ENCODE measurements at regions not wholly inside any gene's neighbourhood (a gene's known extent, or its start where the extent isn't known, plus 50 kb on each side); places are given as distances from the start of the nearest gene placed in this dataset.

DNA sequence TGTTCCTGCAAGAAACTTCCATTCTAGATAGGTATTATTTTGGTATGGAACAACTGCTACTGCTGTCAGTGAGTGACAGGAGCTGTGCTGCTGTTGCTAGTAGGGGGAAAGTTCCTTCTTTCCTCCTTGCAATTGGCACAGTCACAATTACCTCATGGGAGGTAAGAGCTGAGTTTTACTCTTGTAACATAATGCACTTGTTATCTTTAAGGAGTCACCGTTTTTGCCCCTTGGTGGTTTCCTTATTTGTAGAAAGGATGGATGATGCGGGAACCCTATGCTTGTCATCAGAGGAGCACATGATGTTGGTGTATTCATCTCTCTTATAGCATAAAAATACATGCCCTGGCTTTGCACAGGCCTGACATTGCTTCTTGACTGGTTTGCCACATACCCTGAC is 234.7 kb upstream of the NPY start:
- FAIRE-seq (no peak), DNase-seq (ENCODE audit: low read depth, low spot score) (no peak)
- Histone ChIP-seq H3K4me3 (replicated peaks in 1 of 3; ENCODE audit: insufficient read depth in 1 of 3, low read depth in 1 of 3, low read length in 3 of 3) (no peak overlapping the region), H2AFZ (ENCODE audit: low read depth, low read length) (no peak overlapping the region), H3K4me1 (ENCODE audit: control insufficient read depth, extremely low read depth, insufficient read depth, low read length) (no peaks in the 10 kb centered on the region), H3K27me3 (ENCODE audit: control insufficient read depth in 2 of 2, insufficient read depth in 2 of 2, low read length in 2 of 2) (no peaks in the 10 kb centered on the region), H3K27ac (ENCODE audit: insufficient read depth, low read depth, low read length) (no peak overlapping the region), H4K20me1 (replicated peaks; ENCODE audit: control insufficient read depth, extremely low read depth, insufficient read depth, low read length) (no peaks in the 10 kb centered on the region), H3K9me3 (replicated peaks; ENCODE audit: control insufficient read depth, insufficient read depth, low read length) (peaks cover 1% of the 10 kb centered on the region), H3K79me2 (ENCODE audit: control insufficient read depth, insufficient read depth, low read length) (no peaks in the 10 kb centered on the region), H3K36me3 (ENCODE audit: control insufficient read depth in 2 of 2, extremely low read depth in 1 of 2, insufficient read depth in 2 of 2, low read length in 2 of 2) (no peaks in the 10 kb centered on the region), H3K9me1 (replicated peaks; ENCODE audit: control insufficient read depth, extremely low read depth, insufficient read depth, low read length) (no peaks in the 10 kb centered on the region), H3K9ac (replicated peaks; ENCODE audit: extremely low read depth, insufficient read depth, low read length) (no peak overlapping the region), H3K4me2 (ENCODE audit: insufficient read depth, low read length) (no peak overlapping the region)
- BruUV-seq (replicated peaks), result no TSS peak
- intact Hi-C loops (cut with micrococcal nuclease), result no loop called here
- ChIA-PET CTCF (no interaction called here), POLR2A (no interaction called here)
- dilution Hi-C loops (cut with MboI; ENCODE audit: extremely low pct_ligation_motif_present, low sequenced_read_pairs), result no loop called here
- TF ChIP-seq GATA2 (IDR thresholded peaks at IDR 0.05; ENCODE audit: insufficient read depth, insufficient read length, low read depth, low read length) (no peak), JUN (IDR thresholded peaks at IDR 0.05; ENCODE audit: borderline replicate concordance, insufficient read depth, insufficient read length, low read depth) (no peak)
- TF ChIP-seq, protein P1, sequence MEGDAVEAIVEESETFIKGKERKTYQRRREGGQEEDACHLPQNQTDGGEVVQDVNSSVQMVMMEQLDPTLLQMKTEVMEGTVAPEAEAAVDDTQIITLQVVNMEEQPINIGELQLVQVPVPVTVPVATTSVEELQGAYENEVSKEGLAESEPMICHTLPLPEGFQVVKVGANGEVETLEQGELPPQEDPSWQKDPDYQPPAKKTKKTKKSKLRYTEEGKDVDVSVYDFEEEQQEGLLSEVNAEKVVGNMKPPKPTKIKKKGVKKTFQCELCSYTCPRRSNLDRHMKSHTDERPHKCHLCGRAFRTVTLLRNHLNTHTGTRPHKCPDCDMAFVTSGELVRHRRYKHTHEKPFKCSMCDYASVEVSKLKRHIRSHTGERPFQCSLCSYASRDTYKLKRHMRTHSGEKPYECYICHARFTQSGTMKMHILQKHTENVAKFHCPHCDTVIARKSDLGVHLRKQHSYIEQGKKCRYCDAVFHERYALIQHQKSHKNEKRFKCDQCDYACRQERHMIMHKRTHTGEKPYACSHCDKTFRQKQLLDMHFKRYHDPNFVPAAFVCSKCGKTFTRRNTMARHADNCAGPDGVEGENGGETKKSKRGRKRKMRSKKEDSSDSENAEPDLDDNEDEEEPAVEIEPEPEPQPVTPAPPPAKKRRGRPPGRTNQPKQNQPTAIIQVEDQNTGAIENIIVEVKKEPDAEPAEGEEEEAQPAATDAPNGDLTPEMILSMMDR (IDR thresholded peaks at IDR 0.05; ENCODE audit: extremely low read depth in 1 of 2, insufficient read depth in 1 of 2, low read depth in 1 of 2, low read length in 2 of 2), result no peak

DNA sequence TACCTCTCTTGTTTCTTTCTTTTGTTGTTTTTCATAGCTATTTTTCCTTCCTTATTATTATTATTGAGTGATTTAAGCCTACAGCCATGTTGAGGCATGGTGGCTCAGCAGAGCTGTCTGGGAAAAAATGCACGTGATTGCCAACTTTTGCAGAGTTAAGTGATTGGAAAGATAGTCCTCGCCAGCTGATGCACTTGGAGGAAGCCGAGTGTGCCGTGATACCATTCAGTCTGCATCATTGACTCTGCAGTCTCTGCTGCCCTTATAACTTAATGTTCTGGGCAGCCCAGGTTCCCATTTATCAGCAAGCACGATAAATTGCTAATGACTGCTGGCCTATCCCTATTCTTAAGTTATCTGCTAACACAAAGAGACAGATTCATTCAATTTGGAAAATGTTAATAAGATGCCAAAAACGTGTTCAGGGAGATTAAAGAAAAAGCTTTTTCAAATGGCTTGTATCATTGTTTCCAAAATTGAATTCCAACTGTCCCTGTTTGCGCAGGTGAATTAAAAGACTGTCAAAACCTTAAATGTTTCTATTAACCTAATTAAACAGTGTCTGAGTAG is 232.9 kb upstream of the NPY start:
- CTCF ChIA-PET, result no interaction called here

More for the DNA sequence above, 232.9 kb upstream of the NPY start:
- no peak overlapping the region for H2AFZ ChIP-seq (ENCODE audit: low read depth, low read length)
- H3K79me2 ChIP-seq (ENCODE audit: control insufficient read depth, insufficient read depth, low read length), result no peaks in the 10 kb centered on the region
- H4K20me1 ChIP-seq (replicated peaks; ENCODE audit: control insufficient read depth, extremely low read depth, insufficient read depth, low read length), result no peaks in the 10 kb centered on the region
- FAIRE-seq, result no peak
- POLR2A ChIA-PET, result no interaction called here
- no peaks in the 10 kb centered on the region for H3K27me3 ChIP-seq (ENCODE audit: control insufficient read depth in 2 of 2, insufficient read depth in 2 of 2, low read length in 2 of 2)
- BruUV-seq (replicated peaks), result no TSS peak
- no peak overlapping the region for H3K4me2 ChIP-seq (ENCODE audit: insufficient read depth, low read length)
- dilution Hi-C loops (cut with MboI; ENCODE audit: extremely low pct_ligation_motif_present, low sequenced_read_pairs), result no loop called here
- peaks cover 1% of the 10 kb centered on the region for H3K9me3 ChIP-seq (replicated peaks; ENCODE audit: control insufficient read depth, insufficient read depth, low read length)
- TF ChIP-seq POLR2A (IDR thresholded peaks at IDR 0.05; ENCODE audit: low read depth, low read length) (no peak), MYC (IDR thresholded peaks at IDR 0.05; ENCODE audit: low read depth, low read length) (no peak), FOS (IDR thresholded peaks at IDR 0.05; ENCODE audit: borderline replicate concordance, insufficient read depth, low read length) (no peak), EZH2 (IDR thresholded peaks at IDR 0.05; ENCODE audit: borderline replicate concordance, low read depth, low read length, severe bottlenecking) (no peak), JUN (IDR thresholded peaks at IDR 0.05; ENCODE audit: borderline replicate concordance, insufficient read depth, insufficient read length, low read depth) (no peak), GATA2 (IDR thresholded peaks at IDR 0.05; ENCODE audit: insufficient read depth, insufficient read length, low read depth, low read length) (no peak), POLR2AphosphoS5 (IDR thresholded peaks at IDR 0.05; ENCODE audit: insufficient read depth, low read depth, low read length) (no peak)
- TF ChIP-seq, protein P2, sequence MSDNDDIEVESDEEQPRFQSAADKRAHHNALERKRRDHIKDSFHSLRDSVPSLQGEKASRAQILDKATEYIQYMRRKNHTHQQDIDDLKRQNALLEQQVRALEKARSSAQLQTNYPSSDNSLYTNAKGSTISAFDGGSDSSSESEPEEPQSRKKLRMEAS (IDR thresholded peaks at IDR 0.05; ENCODE audit: insufficient read depth, insufficient read length), result no peak
- TF ChIP-seq, protein P1 (IDR thresholded peaks at IDR 0.05; ENCODE audit: extremely low read depth in 1 of 2, insufficient read depth in 1 of 2, low read depth in 1 of 2, low read length in 2 of 2), result no peak
- H3K4me3 ChIP-seq (replicated peaks in 1 of 3; ENCODE audit: insufficient read depth in 1 of 3, low read depth in 1 of 3, low read length in 3 of 3), result no peak overlapping the region
- no peaks in the 10 kb centered on the region for H3K4me1 ChIP-seq (ENCODE audit: control insufficient read depth, extremely low read depth, insufficient read depth, low read length)
- H3K36me3 ChIP-seq (ENCODE audit: control insufficient read depth in 2 of 2, extremely low read depth in 1 of 2, insufficient read depth in 2 of 2, low read length in 2 of 2), result no peaks in the 10 kb centered on the region
- no peak overlapping the region for H3K9ac ChIP-seq (replicated peaks; ENCODE audit: extremely low read depth, insufficient read depth, low read length)
- no peak overlapping the region for H3K27ac ChIP-seq (ENCODE audit: insufficient read depth, low read depth, low read length)
- DNase-seq (ENCODE audit: low read depth, low spot score), result no peak
- H3K9me1 ChIP-seq (replicated peaks; ENCODE audit: control insufficient read depth, extremely low read depth, insufficient read depth, low read length), result no peaks in the 10 kb centered on the region
- intact Hi-C loops (cut with micrococcal nuclease), result no loop called here

Measured in endothelial cell of umbilical vein (primary cell).